COLO668 (cell line): ENCODE measurements at regions not wholly inside any gene's neighbourhood (a gene's known extent, or its start where the extent isn't known, plus 50 kb on each side); places are given as distances from the start of the nearest gene placed in this dataset.
A peak's percentile ranks its signal among the peaks of the same experiment; 100 is the strongest.
"Not testable (repeated sequence)": the region's sequence is repeated elsewhere in the genome, so short reads cannot be mapped to it uniquely, and the experiment has no call there.

Source experiments
- DNase-seq: peaks from one replicate; lab custom pipeline; 2025; ENCODE audit not compliant: unreplicated experiment; lab: John Stamatoyannopoulos, UW

DNA sequence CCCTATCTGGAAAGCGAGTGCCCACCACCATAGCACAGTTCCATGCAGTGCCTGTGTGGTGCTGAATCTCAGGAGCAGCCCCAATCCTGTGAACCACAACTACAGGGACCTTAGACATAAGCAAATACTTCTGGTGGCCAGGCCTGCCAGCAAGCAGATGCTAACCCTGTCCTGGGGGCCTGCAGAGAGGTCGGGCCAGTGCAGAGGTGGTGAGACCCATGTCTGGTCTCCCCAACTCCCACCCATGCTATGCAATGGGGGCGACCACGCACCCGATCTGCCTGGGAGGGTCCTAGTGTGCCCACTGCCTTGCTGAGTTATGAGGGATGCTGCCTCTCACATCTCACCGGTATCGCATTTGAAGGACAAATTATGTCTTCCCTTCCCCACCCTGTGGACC is 151.6 kb upstream of the ZNF337 start:
- DNase-seq, result no peak

DNA sequence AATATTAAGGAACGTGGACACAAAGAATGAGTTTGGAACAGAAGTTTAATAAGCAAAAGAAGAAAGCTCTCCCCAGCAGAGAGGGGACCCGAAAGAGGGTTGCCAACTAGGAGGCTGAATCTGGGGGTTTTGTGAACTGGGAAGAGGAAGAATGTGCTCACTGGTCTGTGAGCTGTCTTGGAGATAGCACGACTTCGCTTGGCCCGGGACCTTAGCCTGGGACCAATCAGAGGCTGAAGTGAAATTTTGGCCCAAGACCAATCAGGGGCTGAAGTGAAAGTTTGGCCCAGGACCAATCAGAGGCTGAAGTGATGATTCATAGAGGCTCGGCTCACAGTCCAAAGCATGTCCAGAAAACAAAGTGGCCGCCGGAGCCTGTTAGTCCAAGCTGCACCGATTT is 148.0 kb upstream of the ZNF337 start:
- not testable (repeated sequence) for DNase-seq

DNA sequence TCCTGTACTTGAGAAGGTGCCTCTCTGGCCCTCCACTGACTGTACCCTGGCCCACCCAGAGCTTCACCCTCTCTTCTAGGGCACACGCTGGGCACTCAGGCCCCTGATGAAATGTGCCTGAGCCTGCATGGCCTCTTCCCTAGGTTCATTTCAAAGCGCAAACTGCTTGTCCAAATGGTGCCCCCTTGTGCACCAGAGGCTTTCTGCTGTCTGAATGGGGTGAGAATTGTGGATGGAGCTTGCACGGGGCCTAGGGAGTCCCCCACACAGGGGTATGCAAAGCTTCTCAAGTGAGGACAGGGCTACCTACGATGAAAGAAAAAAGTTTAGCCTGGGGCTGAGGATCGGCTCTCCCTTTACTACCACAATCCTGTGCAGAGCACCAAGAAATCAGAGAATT is 116.9 kb upstream of the ZNF337 start:
- DNase-seq, result not testable (repeated sequence)

DNA sequence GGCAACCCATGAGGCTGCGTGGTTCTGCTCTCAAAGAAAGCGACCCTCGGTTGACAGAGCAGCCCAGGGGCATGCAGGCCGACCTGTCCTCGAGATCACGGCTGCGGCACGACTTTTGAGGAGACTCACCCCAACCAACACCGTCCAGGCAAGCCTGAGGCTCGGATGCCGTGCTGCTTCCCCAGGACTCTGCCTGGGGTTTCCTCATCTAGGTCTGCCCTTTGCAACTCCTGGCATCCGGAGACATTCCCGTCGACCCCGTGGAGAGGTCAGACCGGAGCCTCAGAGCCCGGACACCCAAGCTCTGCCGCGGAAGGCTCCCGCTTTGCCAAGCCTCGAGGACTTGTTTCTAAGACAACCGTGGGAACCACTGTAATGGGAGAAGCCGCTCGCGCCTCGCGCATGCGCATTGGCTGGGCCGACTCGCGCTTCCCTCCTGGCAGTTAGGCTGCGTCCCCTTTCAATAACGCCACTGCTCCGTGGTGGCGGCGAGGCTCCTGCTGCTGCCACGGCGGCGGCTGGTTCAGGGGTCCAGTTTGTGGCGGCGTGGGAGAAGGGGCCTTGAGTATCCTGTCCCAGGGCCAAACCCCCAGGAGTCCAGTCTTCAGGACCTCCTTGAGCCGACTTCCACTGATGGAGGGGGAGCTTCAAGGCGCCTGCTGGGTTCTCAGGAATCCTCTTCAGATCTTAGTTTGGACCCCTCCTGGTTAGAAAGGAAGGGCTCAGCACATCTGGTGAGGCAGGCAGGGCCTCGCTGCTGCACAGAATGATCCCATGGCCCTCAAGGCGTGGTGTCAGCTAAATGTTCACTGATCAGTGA is 101.7 kb upstream of the ZNF337 start:
- not testable (repeated sequence) for DNase-seq

DNA sequence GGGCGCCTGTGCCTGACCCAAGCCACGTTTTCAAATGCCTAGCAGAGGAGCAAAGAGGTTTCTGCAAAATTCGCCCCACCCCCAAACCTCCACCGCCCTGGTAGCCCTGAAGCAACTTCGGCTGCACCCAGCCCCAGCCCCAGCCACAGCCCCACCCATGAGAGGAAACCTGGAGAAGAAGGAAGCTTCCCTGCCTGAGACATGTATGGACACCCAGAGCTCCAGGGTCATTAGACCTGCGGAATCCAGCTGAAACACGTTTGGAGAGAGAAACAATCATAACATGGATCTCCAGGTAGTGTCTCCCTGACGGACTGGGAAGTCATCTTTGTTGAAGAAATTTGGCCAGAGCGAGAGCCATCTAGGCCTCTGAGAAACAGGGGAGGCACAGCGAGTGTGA is 100.4 kb upstream of the ZNF337 start:
- DNase-seq, result not testable (repeated sequence)

DNA sequence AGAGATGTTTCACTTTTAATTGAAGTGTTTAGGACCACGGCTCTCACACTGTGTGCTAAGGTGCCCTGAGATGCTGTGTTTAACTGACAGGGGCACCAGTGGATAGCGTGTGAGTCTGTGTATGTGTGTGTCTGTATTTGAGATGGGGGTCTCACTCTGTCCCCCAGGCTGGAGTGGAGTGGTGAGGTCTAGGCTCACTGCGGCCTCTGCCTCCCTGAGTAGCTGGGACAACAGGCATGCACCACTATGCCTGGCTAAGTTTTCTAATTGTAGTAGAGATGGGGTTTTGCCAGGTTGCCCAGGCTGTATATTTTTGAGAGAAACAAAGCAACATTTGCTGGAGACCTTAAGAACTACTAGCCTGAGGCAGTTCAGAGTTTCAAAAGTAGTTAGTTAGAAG is 80.6 kb upstream of the ZNF337 start:
- not testable (repeated sequence) for DNase-seq

DNA sequence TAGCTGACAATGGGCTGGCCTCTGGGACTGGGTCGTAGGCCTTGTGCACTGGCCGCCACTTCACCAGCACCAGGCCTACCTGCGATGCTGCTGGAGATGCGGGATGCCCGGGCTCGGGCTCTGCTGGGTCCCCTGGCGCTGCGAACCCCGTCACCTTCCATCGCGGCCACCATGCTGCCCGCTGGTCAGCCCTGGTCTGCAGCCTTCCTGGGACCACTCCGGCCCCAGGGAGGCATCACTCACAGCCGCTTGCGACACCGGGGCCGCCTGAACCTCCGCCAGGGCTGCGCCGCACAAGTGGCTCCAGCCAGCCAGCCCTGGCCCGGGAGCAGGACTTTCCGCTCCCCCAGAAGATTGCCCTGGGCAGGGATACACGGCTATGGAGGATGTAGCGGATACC is 78.1 kb upstream of the ZNF337 start:
- not testable (repeated sequence) for DNase-seq

DNA sequence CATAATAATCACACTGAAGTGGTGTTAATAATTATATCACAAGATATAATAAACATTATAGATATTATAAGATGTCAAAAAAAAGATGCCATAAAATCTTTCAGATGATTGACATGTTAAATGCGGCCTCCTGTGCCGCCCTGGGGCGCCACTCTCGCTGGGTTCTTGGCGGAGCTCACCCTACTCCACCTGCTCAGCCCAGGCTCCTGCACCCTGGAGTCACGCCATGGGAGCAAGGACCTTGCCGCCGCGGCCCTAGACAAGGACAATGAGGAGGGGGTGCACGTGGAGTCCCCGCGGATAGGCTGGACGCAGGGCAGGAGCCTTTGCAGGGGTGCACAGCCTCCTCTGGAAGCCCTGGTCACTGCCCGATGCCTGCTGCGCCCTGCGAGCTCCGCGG is 77.5 kb upstream of the ZNF337 start:
- not testable (repeated sequence) for DNase-seq

DNA sequence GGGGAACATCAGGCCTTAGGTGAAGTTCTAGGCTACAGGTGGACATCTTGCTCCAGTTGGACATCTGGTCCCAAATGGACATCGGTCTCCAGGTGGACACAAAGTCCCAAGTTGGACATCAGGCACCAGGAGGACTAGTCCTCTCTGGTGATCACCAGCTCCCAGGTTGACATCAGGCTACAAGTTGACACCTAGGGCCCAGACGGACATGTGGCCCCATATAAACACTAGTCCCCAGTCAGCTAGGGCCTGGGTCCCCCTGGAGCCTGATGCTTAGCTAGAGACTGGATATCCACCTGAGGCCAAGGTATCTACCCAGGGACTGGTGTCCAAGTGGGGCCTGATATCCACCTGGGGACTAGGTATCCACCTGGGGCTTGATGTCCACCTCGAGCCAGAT is 75.8 kb upstream of the ZNF337 start:
- not testable (repeated sequence) for DNase-seq

DNA sequence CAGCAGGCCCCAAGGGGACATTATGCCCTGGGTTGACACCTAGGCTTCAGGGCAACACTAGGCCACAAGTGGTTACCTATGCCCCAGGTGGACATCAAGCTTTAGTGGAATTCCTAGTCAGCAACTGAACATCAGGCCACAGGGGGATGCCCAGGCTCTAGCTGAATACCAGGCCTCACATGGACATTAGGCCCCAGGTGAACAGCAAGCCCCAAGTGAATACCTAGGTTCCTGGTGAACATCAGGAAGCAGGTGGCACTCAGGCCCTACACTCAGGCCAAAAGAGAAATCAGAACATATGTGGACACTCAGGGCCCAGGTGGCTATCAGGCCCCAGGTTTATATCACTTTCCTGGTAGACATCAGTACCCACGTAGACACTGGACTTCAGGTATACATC is 75.2 kb upstream of the ZNF337 start:
- not testable (repeated sequence) for DNase-seq

DNA sequence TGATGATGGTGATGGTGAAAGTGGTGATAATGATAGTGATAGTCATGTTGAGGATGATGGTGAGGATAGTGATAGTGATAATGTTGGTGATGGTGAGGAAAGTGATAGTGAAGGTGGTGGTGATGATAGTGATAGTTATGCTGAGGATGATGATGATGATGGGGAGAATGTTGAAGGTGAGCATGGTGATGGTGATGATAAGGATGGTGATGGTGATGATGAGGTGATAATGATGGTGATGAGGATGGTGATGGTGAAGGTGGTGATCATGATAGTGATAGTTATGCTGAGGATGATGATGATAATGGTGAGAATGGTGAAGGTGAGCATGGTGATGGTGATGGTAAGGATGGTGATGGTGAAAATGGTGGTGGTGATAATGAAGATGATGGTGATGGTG is 64.9 kb upstream of the ZNF337 start:
- DNase-seq, result no peak

DNA sequence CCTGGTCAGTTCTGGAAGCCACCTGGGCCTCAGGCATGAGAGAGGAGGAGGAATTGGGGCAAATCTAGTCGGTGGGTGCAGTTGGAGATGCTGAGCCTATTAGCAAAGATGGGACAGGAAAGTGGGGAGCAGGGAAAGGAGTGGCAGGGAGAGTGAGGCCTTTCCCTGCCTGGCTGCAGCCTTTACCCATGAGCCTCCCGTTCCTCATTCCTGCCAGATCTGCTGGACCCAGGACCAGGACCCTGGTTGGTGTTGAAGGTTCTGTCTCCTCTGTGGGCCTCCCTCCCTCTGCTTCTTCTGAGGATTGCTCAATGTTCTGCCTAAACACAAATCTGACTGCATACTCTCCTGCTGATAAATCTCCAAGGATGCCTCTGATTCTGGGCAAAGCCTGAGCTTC is 64.4 kb upstream of the ZNF337 start:
- not testable (repeated sequence) for DNase-seq

DNA sequence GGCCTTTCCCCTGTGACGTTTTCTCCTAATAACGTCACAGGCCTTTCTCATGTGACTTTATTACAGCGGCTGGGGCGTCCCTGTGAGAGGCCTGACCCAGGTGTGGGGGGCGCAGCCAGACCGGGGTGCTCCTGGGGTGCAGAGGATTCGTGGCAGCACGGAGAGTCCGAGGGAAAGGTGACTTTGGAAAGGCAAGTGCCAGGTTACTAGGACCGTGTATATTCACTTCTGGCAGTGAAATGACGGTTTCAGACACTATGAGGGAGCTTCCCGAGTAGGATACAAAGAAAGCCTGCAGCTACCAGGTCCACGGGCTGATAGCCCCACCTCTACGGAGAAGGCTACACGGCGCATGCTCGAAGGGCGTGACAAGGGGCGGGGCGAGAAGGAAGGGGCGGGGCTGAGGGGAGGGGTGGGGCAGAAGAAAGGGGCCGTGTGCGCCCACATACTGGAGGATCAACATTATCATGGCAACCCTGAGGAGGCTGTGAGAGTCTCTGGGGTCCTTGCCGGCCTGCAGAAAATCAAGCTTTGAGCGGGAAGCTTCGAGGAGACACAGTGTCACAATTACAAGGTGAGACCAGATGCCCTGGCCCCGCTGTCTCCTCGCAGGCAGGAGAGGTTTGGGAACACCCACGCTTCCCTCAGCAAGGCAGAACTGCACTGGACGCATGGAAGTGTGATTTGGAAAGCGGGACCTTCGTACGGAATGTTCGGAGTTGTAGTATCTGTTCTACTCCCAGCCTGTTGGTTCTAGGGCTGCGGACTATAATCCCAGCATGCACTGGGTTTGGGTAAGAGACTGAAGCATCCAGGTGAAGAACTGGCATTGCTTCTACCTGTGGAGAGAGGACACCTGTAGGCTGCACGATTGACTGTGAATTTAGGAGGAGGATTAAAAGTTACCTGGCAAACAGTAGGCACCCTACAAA is 54.4 kb upstream of the ZNF337 start:
- peak; percentile 60 for DNase-seq

DNA sequence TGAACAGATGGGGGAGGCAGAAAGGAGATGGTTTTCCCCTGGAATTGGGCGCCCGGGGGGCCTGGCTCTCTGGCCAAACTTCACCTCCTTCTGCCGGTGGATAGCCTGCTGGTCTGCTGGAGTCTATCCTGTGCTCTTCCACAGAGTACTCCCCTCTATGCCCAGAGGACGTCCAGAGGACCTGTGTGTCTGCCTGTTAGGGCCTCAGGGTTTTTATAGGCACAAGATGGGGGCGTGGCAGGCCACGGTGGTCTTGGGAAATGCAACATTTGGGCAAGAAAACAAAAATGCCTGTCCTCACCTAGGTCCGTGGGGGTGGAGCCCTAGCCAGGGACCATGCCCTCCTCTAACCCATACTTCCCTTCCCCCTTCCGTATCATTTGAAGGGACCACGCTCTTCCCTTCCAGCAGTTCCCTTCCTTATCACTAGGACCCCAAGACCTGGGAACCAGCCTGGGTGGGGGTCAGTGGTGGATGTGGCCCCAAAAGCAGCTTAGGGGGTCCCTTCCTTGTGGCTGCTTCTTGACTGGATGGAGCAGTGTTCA is 53.6 kb upstream of the ZNF337 start:
- no peak for DNase-seq

DNA sequence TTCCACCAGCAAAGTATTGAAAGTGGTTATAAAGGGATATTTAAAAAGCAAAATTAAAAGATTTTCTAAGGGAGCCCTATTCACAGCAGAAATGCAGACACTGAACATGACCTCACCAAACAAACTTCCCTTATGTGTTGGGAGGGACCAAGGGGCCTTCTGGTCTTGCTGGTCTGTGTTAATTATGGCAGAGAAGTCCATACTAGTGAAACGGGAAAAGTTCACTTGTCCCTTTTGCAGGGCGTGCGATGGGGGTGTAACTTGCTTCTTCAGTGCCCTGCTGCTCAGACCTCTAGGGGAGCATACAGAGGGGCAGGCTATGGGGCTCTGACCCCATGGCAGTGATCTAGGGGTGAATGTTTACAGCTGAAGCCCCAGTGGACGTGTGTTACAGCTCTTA is 53.0 kb upstream of the ZNF337 start:
- no peak for DNase-seq
